ENCODE measurements at regions not wholly inside any gene's neighbourhood (a gene's known extent, or its start where the extent isn't known, plus 50 kb on each side); places are given as distances from the start of the nearest gene placed in this dataset.

DNA sequence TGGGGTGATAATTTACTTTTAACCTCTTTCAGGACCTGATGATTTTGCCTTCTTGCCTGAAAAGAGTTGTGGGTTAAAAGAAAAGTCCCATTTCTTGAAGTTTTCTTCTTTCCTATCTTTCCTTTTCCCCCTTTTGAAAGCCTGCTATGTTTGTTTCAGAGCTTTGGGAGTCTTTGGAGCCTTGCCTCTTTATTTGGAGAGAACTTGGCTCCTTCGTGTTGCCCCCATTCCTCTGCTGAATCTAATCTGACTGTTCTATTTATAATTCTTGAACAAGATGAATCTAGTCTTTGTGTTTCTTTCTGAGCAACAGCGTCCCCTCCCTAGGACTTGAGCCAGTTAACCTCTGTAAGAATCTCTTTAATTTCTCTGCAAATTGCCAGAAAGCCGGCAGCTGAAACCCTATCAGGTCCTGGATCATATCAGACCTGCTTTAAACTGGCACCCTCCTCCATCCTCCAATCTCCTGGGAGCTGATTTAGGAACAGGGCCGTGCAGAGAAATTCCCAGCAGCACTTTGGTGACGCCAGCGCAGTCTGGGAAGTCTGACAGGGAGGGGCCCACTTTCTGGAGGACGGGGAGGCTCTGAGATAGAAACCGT is 289.1 kb upstream of the SORL1-AS1 start:
- no peak for ATAC-seq
- WGBS (ENCODE audit: low lambda C conversion rate): 33% methylated on average over 8 of the region's 8 CpGs
- Histone ChIP-seq H3K4me1 (ENCODE audit: insufficient read depth, low read length) (no peaks in the 10 kb centered on the region), H2AFZ (ENCODE audit: low read length) (no peak overlapping the region), H3K9me3 (ENCODE audit: low read length) (no peaks in the 10 kb centered on the region), H3K27me3 (ENCODE audit: control insufficient read depth in 1 of 2, insufficient read depth in 2 of 2, low read length in 2 of 2) (no peaks in the 10 kb centered on the region), H4K20me1 (ENCODE audit: insufficient read depth, low read length) (no peaks in the 10 kb centered on the region), H3K4me3 (replicated peaks in 1 of 3; ENCODE audit: insufficient read depth in 1 of 3, low read depth in 2 of 3, low read length in 3 of 3) (no peak overlapping the region), H3K36me3 (replicated peaks in 1 of 2; ENCODE audit: control insufficient read depth in 1 of 2, insufficient read depth in 2 of 2, low read length in 2 of 2) (no peaks in the 10 kb centered on the region), H3K9ac (ENCODE audit: insufficient read depth, low read depth, low read length) (no peak overlapping the region), H3K27ac (ENCODE audit: extremely low read length, insufficient read depth, low read length) (no peak overlapping the region), H3K4me2 (ENCODE audit: low read depth, low read length) (no peak overlapping the region), H3K79me2 (ENCODE audit: insufficient read depth, low read length) (no peaks in the 10 kb centered on the region)
- POLR2A ChIA-PET: no interaction called here
- in situ Hi-C loops (cut with HindIII; ENCODE audit: extremely low pct_ligation_motif_present, low pct_unique_long_range_greater_than_20kb): no loop called here
- no peak for TF ChIP-seq ZNF670 (CRISPR knock-in tag; IDR thresholded peaks at IDR 0.05; ENCODE audit: borderline replicate concordance)
- no peak for TF ChIP-seq PRPF4 (IDR thresholded peaks at IDR 0.05; ENCODE audit: low read depth, low read length, poor library complexity, severe bottlenecking)
- no peak for TF ChIP-seq ZNF788 (CRISPR knock-in tag; IDR thresholded peaks at IDR 0.05; ENCODE audit: borderline replicate concordance)
- TF ChIP-seq CREM (IDR thresholded peaks at IDR 0.05): no peak
- TF ChIP-seq CREM (CRISPR knock-in tag; IDR thresholded peaks at IDR 0.05): no peak
- TF ChIP-seq BCL6 (CRISPR knock-in tag; IDR thresholded peaks at IDR 0.05): no peak
- TF ChIP-seq, protein P1, sequence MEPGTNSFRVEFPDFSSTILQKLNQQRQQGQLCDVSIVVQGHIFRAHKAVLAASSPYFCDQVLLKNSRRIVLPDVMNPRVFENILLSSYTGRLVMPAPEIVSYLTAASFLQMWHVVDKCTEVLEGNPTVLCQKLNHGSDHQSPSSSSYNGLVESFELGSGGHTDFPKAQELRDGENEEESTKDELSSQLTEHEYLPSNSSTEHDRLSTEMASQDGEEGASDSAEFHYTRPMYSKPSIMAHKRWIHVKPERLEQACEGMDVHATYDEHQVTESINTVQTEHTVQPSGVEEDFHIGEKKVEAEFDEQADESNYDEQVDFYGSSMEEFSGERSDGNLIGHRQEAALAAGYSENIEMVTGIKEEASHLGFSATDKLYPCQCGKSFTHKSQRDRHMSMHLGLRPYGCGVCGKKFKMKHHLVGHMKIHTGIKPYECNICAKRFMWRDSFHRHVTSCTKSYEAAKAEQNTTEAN (CRISPR knock-in tag; conservative IDR thresholded peaks at IDR 0.05): no peak
- intact Hi-C loops (cut with micrococcal nuclease; ENCODE audit: unreplicated experiment): no loop called here
- no TSS peak for BruUV-seq (replicated peaks)
- no peak for DNase-seq (ENCODE audit: low spot score)
- no peak for FAIRE-seq
- CTCF ChIA-PET (ENCODE audit: low intra/inter-chr PET ratio, low total read pairs): no interaction called here

DNA sequence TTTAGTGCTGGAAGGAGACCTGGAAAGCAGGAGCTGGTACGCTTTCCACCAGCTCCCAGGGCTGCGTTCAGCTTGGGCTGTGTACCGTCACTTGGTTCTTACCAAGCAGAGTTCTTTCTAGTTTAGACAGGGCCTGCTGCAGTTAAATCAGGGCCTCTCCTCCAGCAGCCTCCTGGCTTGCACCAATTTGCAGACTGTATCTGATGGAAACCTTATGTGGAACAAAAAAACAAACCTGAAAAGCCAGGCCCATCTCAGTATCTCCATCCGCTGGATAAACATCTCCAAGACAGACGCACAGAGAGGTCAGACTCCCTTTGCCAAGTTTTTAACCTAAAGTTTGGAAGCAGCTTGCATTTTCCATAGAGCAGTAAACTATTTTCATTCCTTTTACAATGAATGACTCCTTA is 288.6 kb upstream of the SORL1-AS1 start:
- no peaks in the 10 kb centered on the region for H3K79me2 ChIP-seq (ENCODE audit: insufficient read depth, low read length)
- ATAC-seq (no peak), DNase-seq (ENCODE audit: low spot score) (no peak), FAIRE-seq (no peak)
- no peak overlapping the region for H3K9ac ChIP-seq (ENCODE audit: insufficient read depth, low read depth, low read length)
- no peaks in the 10 kb centered on the region for H4K20me1 ChIP-seq (ENCODE audit: insufficient read depth, low read length)
- H3K9me3 ChIP-seq (ENCODE audit: low read length): no peaks in the 10 kb centered on the region
- H3K27ac ChIP-seq (ENCODE audit: extremely low read length, insufficient read depth, low read length): no peak overlapping the region
- ChIA-PET CTCF (ENCODE audit: low intra/inter-chr PET ratio, low total read pairs) (no interaction called here), POLR2A (no interaction called here)
- H3K4me1 ChIP-seq (ENCODE audit: insufficient read depth, low read length): no peaks in the 10 kb centered on the region
- in situ Hi-C loops (cut with HindIII; ENCODE audit: extremely low pct_ligation_motif_present, low pct_unique_long_range_greater_than_20kb) (no loop called here), intact Hi-C loops (cut with micrococcal nuclease; ENCODE audit: unreplicated experiment) (no loop called here)
- no peak overlapping the region for H3K4me2 ChIP-seq (ENCODE audit: low read depth, low read length)
- no peak for TF ChIP-seq IKZF1 (IDR thresholded peaks at IDR 0.05)
- TF ChIP-seq ZNF124 (CRISPR knock-in tag; IDR thresholded peaks at IDR 0.05): no peak
- TF ChIP-seq HNRNPL (IDR thresholded peaks at IDR 0.05; ENCODE audit: low read depth, low read length): no peak
- TF ChIP-seq POLR2AphosphoS5 (IDR thresholded peaks at IDR 0.05; ENCODE audit: low read depth, low read length): no peak
- no peak for TF ChIP-seq SNAPC2 (CRISPR knock-in tag; IDR thresholded peaks at IDR 0.05)
- TF ChIP-seq ZNF816 (CRISPR knock-in tag; IDR thresholded peaks at IDR 0.05; ENCODE audit: borderline replicate concordance): no peak
- TF ChIP-seq CAMTA2 (CRISPR knock-in tag; IDR thresholded peaks at IDR 0.05; ENCODE audit: borderline replicate concordance): no peak
- TF ChIP-seq TAF1 (CRISPR knock-in tag; IDR thresholded peaks at IDR 0.05): no peak
- no peak for TF ChIP-seq LCORL (IDR thresholded peaks at IDR 0.05)
- TF ChIP-seq LCORL (CRISPR knock-in tag; IDR thresholded peaks at IDR 0.05): no peak
- no peaks in the 10 kb centered on the region for H3K27me3 ChIP-seq (ENCODE audit: control insufficient read depth in 1 of 2, insufficient read depth in 2 of 2, low read length in 2 of 2)
- H3K36me3 ChIP-seq (replicated peaks in 1 of 2; ENCODE audit: control insufficient read depth in 1 of 2, insufficient read depth in 2 of 2, low read length in 2 of 2): no peaks in the 10 kb centered on the region
- no peak overlapping the region for H3K4me3 ChIP-seq (replicated peaks in 1 of 3; ENCODE audit: insufficient read depth in 1 of 3, low read depth in 2 of 3, low read length in 3 of 3)
- no TSS peak for BruUV-seq (replicated peaks)
- WGBS (ENCODE audit: low lambda C conversion rate): 61% methylated on average over 3 of the region's 5 CpGs
- no peak overlapping the region for H2AFZ ChIP-seq (ENCODE audit: low read length)

All from HepG2 (cell line).